Keratinocyte (primary cell): ENCODE measurements at regions not wholly inside any gene's neighbourhood (a gene's known extent, or its start where the extent isn't known, plus 50 kb on each side); places are given as distances from the start of the nearest gene placed in this dataset.

ENCODE experiments used
- DNase-seq: peaks from one replicate; pipeline ENCODE4 v3.0.0-alpha.2; 2011; ENCODE audit warnings: low read depth, missing footprints, low spot score
- FAIRE-seq: peaks from 2 replicates; lab custom pipeline; 2011; peaks lifted over from hg19 to GRCh38; lab: Jason Lieb, UNC
- H2AFZ ChIP-seq: 2 replicates; pipeline ENCODE4 v1.6.0; 2012; ENCODE audit warnings: low read length, control low read depth, inconsistent platforms; ENCODE audit not compliant: control insufficient read depth
- H3K27ac ChIP-seq: 2 replicates; pipeline ENCODE4 v1.5.1; 2011; ENCODE audit warnings: low read length; ENCODE audit not compliant: control insufficient read depth, insufficient read depth
- H3K27me3 ChIP-seq: 3 replicates; pipeline ENCODE4 v1.6.0; 2011; ENCODE audit warnings: low read length; ENCODE audit not compliant: control insufficient read depth, insufficient read depth; ENCODE audit errors: extremely low read depth
- H3K36me3 ChIP-seq, 2 experiments: 2 replicates in 1 of 2; 3 replicates in 1 of 2; pipeline ENCODE4 v1.5.1; 2011; ENCODE audit warnings: low read length in 2 of 2, mild to moderate bottlenecking in 1 of 2; ENCODE audit not compliant: control insufficient read depth in 2 of 2, insufficient read depth in 2 of 2; ENCODE audit errors: extremely low read depth in 1 of 2
- H3K4me1 ChIP-seq: 3 replicates; pipeline ENCODE4 v1.5.1; 2011; ENCODE audit warnings: low read length; ENCODE audit not compliant: control insufficient read depth, insufficient read depth; ENCODE audit errors: extremely low read depth
- H3K4me2 ChIP-seq: 3 replicates; pipeline ENCODE4 v1.6.0; 2011; ENCODE audit warnings: low read depth, low read length; ENCODE audit not compliant: control insufficient read depth, insufficient read depth; ENCODE audit errors: extremely low read depth
- H3K4me3 ChIP-seq, 3 experiments: fragments of 200-600 bp in 1 of 3; sonication (generic) in 1 of 3; 2 replicates in 2 of 3; 3 replicates in 1 of 3; pipeline ENCODE4 v1.5.1; 2011 to 2016; ENCODE audit warnings: low read length in 3 of 3, mild to moderate bottlenecking in 3 of 3, control low read depth in 2 of 3, inconsistent platforms in 1 of 3, low read depth in 1 of 3, mixed read lengths in 1 of 3, mixed run types in 1 of 3, moderate library complexity in 1 of 3; ENCODE audit not compliant: control insufficient read depth in 2 of 3, insufficient read depth in 2 of 3; ENCODE audit errors: extremely low read depth in 1 of 3
- H3K79me2 ChIP-seq: 2 replicates; pipeline ENCODE4 v1.6.0; 2012; ENCODE audit warnings: low read length; ENCODE audit not compliant: control insufficient read depth, insufficient read depth
- H3K9ac ChIP-seq: 3 replicates; pipeline ENCODE4 v1.6.0; 2011; ENCODE audit warnings: low read length; ENCODE audit not compliant: control insufficient read depth, insufficient read depth; ENCODE audit errors: extremely low read depth
- H3K9me1 ChIP-seq: 3 replicates; pipeline ENCODE4 v1.6.0; 2011; ENCODE audit warnings: low read length; ENCODE audit not compliant: control insufficient read depth, insufficient read depth; ENCODE audit errors: extremely low read depth
- H3K9me3 ChIP-seq: 2 replicates; pipeline ENCODE4 v1.5.1; 2012; ENCODE audit warnings: low read depth, low read length; ENCODE audit not compliant: control insufficient read depth
- H4K20me1 ChIP-seq: 3 replicates; pipeline ENCODE4 v1.6.0; 2011; ENCODE audit warnings: low read length; ENCODE audit not compliant: control insufficient read depth, insufficient read depth; ENCODE audit errors: extremely low read depth
- EZH2 ChIP-seq: IDR thresholded peaks from one replicate; pipeline ENCODE4 v1.6.1; 2012; ENCODE audit warnings: inconsistent platforms, mild to moderate bottlenecking, low read length, moderate library complexity
- dilution Hi-C: fragments of 300-500 bp; cut with MboI; formaldehyde crosslinking; loops from one replicate; pipeline ENCODE4 v1.7.0; 2020; ENCODE audit warnings: low sequenced_read_pairs; ENCODE audit not compliant: extremely low pct_ligation_motif_present
- TF ChIP-seq, protein P1 (sequence below), 3 experiments: IDR thresholded peaks in 1 of 3; conservative IDR thresholded peaks in 1 of 3; optimal IDR thresholded peaks in 1 of 3; 2 replicates in 2 of 3; 3 replicates in 1 of 3; pipeline versions ENCODE3 to v1.5.1; 2011; ENCODE audit warnings: low read length in 3 of 3, mild to moderate bottlenecking in 3 of 3, moderate library complexity in 2 of 3, control low read depth in 1 of 3, inconsistent platforms in 1 of 3; ENCODE audit not compliant: insufficient read depth in 2 of 3; ENCODE audit errors: extremely low read depth in 1 of 3

DNA sequence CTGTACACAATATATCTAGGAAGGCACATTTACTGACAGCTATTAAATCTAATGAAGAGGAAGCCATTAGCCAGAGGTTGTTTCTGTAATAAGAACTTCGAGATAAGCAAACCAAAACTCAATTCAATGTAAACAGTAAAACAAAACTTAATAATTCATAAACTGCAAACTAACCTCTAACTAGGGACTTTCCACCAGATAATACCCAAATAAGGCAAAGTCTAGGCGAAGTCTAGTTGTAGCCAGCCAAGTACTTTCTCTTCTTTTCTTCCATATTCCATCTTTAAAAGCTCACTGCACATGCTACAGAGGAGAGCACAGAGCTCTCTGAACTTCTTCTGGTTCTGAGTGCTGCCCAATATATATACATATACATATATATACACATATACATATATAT is 229.9 kb upstream of the ANO5 start:
- Histone ChIP-seq H3K79me2 (no peaks in the 10 kb centered on the region), H4K20me1 (no peaks in the 10 kb centered on the region), H3K9ac (no peak overlapping the region), H3K4me1 (no peaks in the 10 kb centered on the region), H3K4me3 (no peak overlapping the region), H3K9me1 (no peaks in the 10 kb centered on the region), H2AFZ (no peak overlapping the region), H3K9me3 (no peaks in the 10 kb centered on the region), H3K36me3 (no peaks in the 10 kb centered on the region), H3K27me3 (no peaks in the 10 kb centered on the region), H3K27ac (no peak overlapping the region), H3K4me2 (no peak overlapping the region)
- no peak for DNase-seq
- FAIRE-seq, result no peak
- TF ChIP-seq, protein P1, sequence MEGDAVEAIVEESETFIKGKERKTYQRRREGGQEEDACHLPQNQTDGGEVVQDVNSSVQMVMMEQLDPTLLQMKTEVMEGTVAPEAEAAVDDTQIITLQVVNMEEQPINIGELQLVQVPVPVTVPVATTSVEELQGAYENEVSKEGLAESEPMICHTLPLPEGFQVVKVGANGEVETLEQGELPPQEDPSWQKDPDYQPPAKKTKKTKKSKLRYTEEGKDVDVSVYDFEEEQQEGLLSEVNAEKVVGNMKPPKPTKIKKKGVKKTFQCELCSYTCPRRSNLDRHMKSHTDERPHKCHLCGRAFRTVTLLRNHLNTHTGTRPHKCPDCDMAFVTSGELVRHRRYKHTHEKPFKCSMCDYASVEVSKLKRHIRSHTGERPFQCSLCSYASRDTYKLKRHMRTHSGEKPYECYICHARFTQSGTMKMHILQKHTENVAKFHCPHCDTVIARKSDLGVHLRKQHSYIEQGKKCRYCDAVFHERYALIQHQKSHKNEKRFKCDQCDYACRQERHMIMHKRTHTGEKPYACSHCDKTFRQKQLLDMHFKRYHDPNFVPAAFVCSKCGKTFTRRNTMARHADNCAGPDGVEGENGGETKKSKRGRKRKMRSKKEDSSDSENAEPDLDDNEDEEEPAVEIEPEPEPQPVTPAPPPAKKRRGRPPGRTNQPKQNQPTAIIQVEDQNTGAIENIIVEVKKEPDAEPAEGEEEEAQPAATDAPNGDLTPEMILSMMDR (optimal IDR thresholded peaks at IDR 0.05 in 1 of 3, IDR thresholded peaks at IDR 0.05 in 1 of 3, conservative IDR thresholded peaks at IDR 0.05 in 1 of 3; ENCODE audit: extremely low read depth in 1 of 3, insufficient read depth in 2 of 3, low read length in 3 of 3), result no peak
- no peak for TF ChIP-seq EZH2
- dilution Hi-C loops, result no loop called here

- Histone ChIP-seq H3K36me3 (no peaks in the 10 kb centered on the region), H3K27me3 (no peaks in the 10 kb centered on the region), H2AFZ (no peak overlapping the region), H3K79me2 (no peaks in the 10 kb centered on the region), H3K4me3 (no peak overlapping the region), H3K9me3 (no peaks in the 10 kb centered on the region), H3K4me1 (no peaks in the 10 kb centered on the region), H3K4me2 (no peak overlapping the region), H3K9ac (no peak overlapping the region), H3K27ac (no peak overlapping the region), H4K20me1 (no peaks in the 10 kb centered on the region), H3K9me1 (no peaks in the 10 kb centered on the region)
- dilution Hi-C loops, result no loop called here
- TF ChIP-seq, protein P1 (optimal IDR thresholded peaks at IDR 0.05 in 1 of 3, IDR thresholded peaks at IDR 0.05 in 1 of 3, conservative IDR thresholded peaks at IDR 0.05 in 1 of 3; ENCODE audit: extremely low read depth in 1 of 3, insufficient read depth in 2 of 3, low read length in 3 of 3), result no peak
- TF ChIP-seq EZH2, result no peak
- FAIRE-seq (no peak), DNase-seq (no peak)
Observed at GRCh38 chr11:21965221-21965620, 227.7 kb upstream of the ANO5 start.
